NCI-H524 treated with DMSO at 0.1 percent for 48 hours (cell line): ENCODE measurements at regions not wholly inside any gene's neighbourhood (a gene's known extent, or its start where the extent isn't known, plus 50 kb on each side); places are given as distances from the start of the nearest gene placed in this dataset.
"Not testable (repeated sequence)": the region's sequence is repeated elsewhere in the genome, so short reads cannot be mapped to it uniquely, and the experiment has no call there.

ENCODE experiments used
- DNase-seq: peaks from one replicate; lab custom pipeline; 2025; lab: John Stamatoyannopoulos, UW

GRCh38 chr10:23872290-23872689, 336.6 kb upstream of the KIAA1217 start:
- DNase-seq, result no peak

- no peak for DNase-seq
These were observed 331.1 kb upstream of the KIAA1217 start for GRCh38 chr10:23877791-23878320.

GRCh38 chr10:23884670-23885069, 324.3 kb upstream of the KIAA1217 start:
- no peak for DNase-seq

GRCh38 chr10:23885853-23886252, 323.1 kb upstream of the KIAA1217 start:
- no peak for DNase-seq

GRCh38 chr10:23886355-23886754, 322.6 kb upstream of the KIAA1217 start:
- DNase-seq, result no peak

GRCh38 chr10:23891301-23891700, 317.6 kb upstream of the KIAA1217 start:
- DNase-seq, result no peak

GRCh38 chr10:23892296-23892695, 316.6 kb upstream of the KIAA1217 start:
- no peak for DNase-seq

GRCh38 chr10:23897267-23897666, 311.7 kb upstream of the KIAA1217 start:
- no peak for DNase-seq

- DNase-seq, result no peak
These were observed 311.1 kb upstream of the KIAA1217 start for GRCh38 chr10:23897861-23898260.

GRCh38 chr10:23899166-23899565, 309.8 kb upstream of the KIAA1217 start:
- no peak for DNase-seq

- no peak for DNase-seq
These were observed 298.6 kb upstream of the KIAA1217 start for GRCh38 chr10:23910291-23910690.

- no peak for DNase-seq
These were observed 296.0 kb upstream of the KIAA1217 start for GRCh38 chr10:23912884-23913404.

- DNase-seq, result no peak
These were observed 294.3 kb upstream of the KIAA1217 start for GRCh38 chr10:23914641-23915040.

GRCh38 chr10:23917251-23917840, 291.6 kb upstream of the KIAA1217 start:
- peak; percentile 36 for DNase-seq

GRCh38 chr10:23918090-23918723, 290.7 kb upstream of the KIAA1217 start:
- no peak for DNase-seq

- DNase-seq, result no peak
These were observed 290.1 kb upstream of the KIAA1217 start for GRCh38 chr10:23918839-23919238.

- DNase-seq, result peak; percentile 27
These were observed 281.2 kb upstream of the KIAA1217 start for GRCh38 chr10:23927576-23928325.

- not testable (repeated sequence) for DNase-seq
These were observed 274.9 kb upstream of the KIAA1217 start for GRCh38 chr10:23934023-23934422.

GRCh38 chr10:23945845-23946244, 263.1 kb upstream of the KIAA1217 start:
- DNase-seq, result no peak

GRCh38 chr10:23951841-23952240, 257.1 kb upstream of the KIAA1217 start:
- peak; percentile 49 for DNase-seq

GRCh38 chr10:23955456-23956225, 253.3 kb upstream of the KIAA1217 start:
- DNase-seq, result no peak

- DNase-seq, result no peak
These were observed 243.8 kb upstream of the KIAA1217 start for GRCh38 chr10:23965123-23965522.
